C4-2B (cell line): ENCODE measurements at regions not wholly inside any gene's neighbourhood (a gene's known extent, or its start where the extent isn't known, plus 50 kb on each side); places are given as distances from the start of the nearest gene placed in this dataset.

ENCODE experiments used
- H3K27ac ChIP-seq: fragments of 450-650 bp; 2 replicates; pipeline ENCODE4 v1.5.1; 2017
- ZFX ChIP-seq: fragments of 450-650 bp; IDR thresholded peaks from 2 replicates; pipeline ENCODE4 v1.6.1; 2017
- TF ChIP-seq, protein P1 (sequence below): fragments of 450-650 bp; conservative IDR thresholded peaks from 2 replicates; pipeline ENCODE4 v1.5.1; 2017; ENCODE audit warnings: mild to moderate bottlenecking

DNA sequence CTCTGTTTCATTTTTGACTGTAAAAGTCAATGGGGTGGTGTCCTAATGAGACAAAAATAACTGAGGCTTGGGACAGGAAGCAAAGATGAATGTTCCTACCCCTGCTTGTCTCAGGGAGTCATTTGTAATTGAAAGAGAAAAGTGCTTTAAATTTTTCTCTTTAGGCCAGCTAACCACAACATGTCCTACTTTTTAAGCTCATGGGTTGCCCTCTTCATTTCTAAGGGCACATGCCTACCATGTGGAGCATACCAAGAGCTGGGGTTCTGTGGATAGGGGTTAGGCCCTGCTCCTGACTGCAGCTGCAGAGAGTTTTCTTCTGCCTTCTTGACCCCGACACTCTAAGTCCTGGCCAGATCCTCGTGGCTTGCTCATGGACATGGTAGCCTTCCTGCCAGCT, 96.8 kb upstream of the ARL4C start:
- no peak overlapping the region for H3K27ac ChIP-seq

DNA sequence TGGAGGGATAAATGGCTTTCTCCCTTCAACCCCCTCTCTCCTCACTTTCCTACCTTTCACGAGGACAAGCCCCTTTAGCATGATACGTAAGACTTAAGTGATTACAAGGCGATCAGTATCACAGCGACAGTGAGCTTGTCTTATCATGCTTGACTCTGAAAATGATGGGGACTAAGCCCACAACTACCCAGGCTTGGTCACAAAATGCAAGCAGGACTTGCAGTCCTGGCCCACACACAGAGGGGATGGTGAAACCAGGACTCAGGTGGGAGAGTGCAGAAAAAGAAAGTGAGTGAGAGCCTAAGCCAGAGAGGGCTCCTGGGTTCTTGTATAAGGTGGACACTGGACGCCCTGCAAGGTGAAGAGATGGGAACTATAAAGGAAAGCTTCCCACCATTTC, 95.7 kb upstream of the ARL4C start:
- no peak overlapping the region for H3K27ac ChIP-seq
- TF ChIP-seq, protein P1, sequence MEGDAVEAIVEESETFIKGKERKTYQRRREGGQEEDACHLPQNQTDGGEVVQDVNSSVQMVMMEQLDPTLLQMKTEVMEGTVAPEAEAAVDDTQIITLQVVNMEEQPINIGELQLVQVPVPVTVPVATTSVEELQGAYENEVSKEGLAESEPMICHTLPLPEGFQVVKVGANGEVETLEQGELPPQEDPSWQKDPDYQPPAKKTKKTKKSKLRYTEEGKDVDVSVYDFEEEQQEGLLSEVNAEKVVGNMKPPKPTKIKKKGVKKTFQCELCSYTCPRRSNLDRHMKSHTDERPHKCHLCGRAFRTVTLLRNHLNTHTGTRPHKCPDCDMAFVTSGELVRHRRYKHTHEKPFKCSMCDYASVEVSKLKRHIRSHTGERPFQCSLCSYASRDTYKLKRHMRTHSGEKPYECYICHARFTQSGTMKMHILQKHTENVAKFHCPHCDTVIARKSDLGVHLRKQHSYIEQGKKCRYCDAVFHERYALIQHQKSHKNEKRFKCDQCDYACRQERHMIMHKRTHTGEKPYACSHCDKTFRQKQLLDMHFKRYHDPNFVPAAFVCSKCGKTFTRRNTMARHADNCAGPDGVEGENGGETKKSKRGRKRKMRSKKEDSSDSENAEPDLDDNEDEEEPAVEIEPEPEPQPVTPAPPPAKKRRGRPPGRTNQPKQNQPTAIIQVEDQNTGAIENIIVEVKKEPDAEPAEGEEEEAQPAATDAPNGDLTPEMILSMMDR, result no peak
- TF ChIP-seq ZFX, result no peak

More for the DNA sequence above, 96.8 kb upstream of the ARL4C start:
- TF ChIP-seq ZFX, result no peak
- TF ChIP-seq, protein P1, result no peak

DNA sequence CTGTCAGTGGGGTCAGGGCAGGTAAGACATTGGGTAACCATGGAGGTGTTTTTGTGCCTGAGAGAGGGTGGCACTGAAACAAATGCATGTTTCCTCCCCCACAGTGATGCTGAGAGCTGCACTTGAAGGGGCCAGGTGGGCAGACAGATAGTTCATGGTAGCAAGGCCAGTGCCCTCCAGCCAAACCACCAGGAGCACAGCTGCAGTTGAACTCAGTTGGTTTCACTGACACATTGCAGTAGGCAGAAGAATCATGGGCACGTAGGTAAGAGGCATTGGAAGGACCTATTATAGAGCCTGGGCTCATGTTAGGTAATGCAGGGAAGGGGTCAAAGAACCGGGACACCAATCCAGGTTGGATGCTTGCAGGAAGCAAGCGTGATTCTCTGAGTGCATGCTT, 93.2 kb upstream of the ARL4C start:
- TF ChIP-seq ZFX, result no peak
- TF ChIP-seq, protein P1, result no peak
- no peak overlapping the region for H3K27ac ChIP-seq

DNA sequence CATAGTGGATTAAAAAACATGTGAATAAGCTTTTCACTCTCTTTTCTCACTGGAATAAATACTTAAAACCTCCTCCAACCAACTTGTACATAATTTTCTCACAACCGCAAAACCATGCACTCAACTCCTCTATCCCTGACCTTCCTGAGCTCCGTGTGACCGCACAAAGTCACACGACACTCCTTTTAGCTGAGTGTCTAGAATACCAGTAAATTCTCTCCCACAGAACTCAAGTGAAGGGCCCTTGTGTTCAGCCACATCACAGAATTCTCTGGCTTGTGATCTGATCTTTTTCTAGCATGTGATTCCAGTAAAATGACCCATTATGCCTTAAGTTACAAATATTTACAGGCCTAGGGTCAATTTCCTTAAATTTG, 91.2 kb upstream of the ARL4C start:
- TF ChIP-seq, protein P1, result no peak
- TF ChIP-seq ZFX, result no peak
- H3K27ac ChIP-seq, result no peak overlapping the region

DNA sequence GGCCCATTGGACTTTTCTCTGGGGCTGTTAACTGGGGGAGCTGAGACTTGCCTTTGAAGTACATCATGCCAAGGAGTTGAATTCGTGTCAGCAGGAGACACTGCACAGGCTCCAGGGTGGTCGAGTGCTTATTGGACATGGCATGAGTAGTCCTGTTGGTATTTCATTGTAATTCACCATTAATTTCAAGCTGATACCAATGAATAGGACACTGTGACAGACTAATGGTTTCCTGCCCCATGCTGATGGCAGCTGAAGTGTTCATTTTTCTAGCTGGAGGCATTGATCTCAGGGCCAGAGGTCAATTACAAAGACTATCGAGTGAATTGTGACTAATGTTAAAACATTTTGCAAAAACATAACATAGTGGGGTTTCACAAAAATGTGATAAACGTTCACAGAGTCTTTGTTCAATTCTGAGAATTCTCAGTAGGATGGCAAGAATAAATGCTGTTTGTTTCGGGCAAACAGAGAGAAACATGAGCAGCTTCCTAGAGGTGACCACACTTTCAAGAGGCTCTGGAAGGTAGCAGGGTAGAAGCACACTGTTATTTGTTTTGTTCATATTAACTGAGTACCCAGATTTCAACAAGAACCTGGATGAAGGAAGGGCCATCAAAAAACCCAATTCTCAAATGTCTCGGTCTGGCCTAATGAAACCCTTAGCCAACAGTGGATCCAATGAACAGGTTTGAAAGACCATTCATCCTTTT, 90.6 kb upstream of the ARL4C start:
- TF ChIP-seq, protein P1, result no peak
- no peak overlapping the region for H3K27ac ChIP-seq

DNA sequence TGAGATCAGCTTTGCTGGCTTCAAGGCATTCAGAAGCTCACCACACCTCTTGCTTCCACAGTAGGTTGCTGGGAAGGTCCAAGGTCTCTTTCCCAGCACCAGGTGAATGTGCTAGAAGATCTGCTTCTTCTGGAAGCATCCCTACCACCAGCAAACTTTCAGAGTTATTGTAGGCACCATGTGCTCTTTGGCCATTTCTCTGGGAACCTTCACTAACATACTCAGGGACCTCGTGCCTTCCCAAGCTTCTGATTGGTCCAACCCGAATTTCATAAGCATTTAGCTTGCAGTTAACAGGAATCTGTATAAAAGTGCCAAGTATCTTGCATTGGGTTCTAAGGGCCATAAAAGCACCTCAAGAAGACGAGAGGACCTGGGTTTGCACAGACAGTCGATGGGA, 86.5 kb upstream of the ARL4C start:
- no peak for TF ChIP-seq ZFX
- TF ChIP-seq, protein P1, result no peak
- no peak overlapping the region for H3K27ac ChIP-seq

DNA sequence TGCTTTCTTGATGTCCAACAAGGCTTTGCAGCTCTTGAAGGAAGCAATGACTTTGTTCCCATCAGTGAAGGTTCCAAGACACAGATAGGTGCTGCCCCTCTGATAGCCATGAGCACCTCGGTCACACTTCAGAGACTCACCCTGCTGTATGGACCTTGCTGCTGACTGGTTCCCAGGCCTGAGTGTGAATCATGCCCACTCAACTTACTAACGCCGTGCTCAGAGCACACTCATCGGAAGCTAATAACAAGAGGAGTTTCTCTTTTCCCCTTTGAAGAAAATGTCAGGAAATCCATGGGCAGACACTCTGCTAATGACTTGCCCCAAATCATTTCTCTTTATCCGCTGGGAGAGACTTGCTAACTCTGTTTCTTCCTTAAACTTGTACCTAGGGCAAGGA, 83.8 kb upstream of the ARL4C start:
- TF ChIP-seq, protein P1, result no peak
- TF ChIP-seq ZFX, result no peak
- H3K27ac ChIP-seq, result no peak overlapping the region
